ENCODE measurements at regions not wholly inside any gene's neighbourhood (a gene's known extent, or its start where the extent isn't known, plus 50 kb on each side); places are given as distances from the start of the nearest gene placed in this dataset.

DNA sequence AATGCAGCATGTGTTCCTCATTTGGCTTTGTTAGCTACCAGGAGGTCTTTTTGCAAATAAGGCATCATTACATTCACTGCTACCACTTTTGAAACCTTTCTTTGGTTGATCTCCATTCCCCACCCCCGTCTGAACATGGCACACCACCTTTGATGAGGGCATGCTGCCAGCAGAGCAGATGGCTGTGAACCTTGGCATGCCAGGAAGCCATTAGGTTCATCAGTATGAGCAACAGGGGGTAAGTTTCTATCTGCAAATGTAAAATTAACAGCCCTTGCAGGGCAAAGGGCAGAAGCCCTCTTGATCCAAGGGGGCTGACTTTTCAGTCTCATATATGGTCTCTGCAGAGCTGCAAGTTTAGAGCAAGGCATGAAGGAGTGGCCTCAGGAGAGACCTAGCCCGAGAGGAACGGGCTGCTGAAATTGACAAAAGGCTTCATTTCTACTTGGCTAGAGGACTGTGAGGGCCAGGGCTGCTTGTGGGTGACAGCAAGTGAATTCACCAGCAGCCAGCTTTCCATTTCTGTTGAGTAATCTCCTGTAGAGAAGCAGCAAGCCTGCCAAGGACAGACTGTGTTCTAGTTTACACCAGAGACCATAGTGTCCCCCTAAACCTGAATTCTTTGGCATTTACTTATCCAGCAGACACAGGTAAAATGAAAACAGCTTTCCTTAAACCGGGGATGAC, 127.9 kb downstream of the ZNF326 start (continued):
- TF ChIP-seq EZH2 (IDR thresholded peaks at IDR 0.05; ENCODE audit: low read depth, unreplicated experiment) (no peak), ZNF114 (CRISPR knock-in tag; IDR thresholded peaks at IDR 0.05) (no peak), JUNB (IDR thresholded peaks at IDR 0.05; ENCODE audit: unreplicated experiment) (no peak)
- TF ChIP-seq, protein P1, sequence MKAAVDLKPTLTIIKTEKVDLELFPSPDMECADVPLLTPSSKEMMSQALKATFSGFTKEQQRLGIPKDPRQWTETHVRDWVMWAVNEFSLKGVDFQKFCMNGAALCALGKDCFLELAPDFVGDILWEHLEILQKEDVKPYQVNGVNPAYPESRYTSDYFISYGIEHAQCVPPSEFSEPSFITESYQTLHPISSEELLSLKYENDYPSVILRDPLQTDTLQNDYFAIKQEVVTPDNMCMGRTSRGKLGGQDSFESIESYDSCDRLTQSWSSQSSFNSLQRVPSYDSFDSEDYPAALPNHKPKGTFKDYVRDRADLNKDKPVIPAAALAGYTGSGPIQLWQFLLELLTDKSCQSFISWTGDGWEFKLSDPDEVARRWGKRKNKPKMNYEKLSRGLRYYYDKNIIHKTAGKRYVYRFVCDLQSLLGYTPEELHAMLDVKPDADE (IDR thresholded peaks at IDR 0.05) = no peak

DNA sequence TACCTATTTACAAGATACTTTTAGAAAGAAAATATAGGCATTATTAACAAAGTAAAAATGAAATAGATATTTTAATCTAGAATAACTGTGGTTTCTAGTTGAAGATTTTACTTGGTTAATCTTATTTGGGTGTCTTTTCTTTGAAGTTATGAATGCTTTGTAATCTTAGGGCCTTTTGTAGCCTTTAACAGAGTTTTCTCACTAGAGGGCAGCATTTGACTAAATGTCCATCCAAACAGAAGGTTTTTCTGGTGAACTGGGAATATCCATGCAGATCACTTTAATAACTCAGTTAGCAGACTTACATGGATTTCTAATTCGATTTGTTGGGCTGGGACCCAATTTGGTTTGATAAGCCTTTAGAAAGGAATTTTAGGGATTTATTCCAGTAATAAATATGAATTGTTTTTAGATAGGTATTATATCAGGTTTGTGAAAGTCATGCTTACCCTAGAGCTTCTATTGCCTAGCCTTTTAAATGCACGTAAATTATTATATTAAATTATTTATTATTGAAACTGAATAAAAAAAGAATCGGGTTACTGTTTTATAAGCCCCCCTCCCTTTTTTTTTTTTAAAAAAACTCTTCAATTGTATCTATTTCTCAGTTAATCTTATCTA, 119.7 kb downstream of the ZNF326 start:
- H3K36me3 Mint-ChIP-seq (ENCODE audit: low read depth) = no peaks in the 10 kb centered on the region
- no peak overlapping the region for H3K4me3 Mint-ChIP-seq
- ATAC-seq (peak; percentile 36; the same call in 1 of the 3 replicates), DNase-seq (ENCODE audit: low spot score) (peak; percentile 83)
- no peak for TF ChIP-seq POLR2AphosphoS5 (IDR thresholded peaks at IDR 0.05; ENCODE audit: low read depth)
- TF ChIP-seq, protein P2, sequence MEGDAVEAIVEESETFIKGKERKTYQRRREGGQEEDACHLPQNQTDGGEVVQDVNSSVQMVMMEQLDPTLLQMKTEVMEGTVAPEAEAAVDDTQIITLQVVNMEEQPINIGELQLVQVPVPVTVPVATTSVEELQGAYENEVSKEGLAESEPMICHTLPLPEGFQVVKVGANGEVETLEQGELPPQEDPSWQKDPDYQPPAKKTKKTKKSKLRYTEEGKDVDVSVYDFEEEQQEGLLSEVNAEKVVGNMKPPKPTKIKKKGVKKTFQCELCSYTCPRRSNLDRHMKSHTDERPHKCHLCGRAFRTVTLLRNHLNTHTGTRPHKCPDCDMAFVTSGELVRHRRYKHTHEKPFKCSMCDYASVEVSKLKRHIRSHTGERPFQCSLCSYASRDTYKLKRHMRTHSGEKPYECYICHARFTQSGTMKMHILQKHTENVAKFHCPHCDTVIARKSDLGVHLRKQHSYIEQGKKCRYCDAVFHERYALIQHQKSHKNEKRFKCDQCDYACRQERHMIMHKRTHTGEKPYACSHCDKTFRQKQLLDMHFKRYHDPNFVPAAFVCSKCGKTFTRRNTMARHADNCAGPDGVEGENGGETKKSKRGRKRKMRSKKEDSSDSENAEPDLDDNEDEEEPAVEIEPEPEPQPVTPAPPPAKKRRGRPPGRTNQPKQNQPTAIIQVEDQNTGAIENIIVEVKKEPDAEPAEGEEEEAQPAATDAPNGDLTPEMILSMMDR (conservative IDR thresholded peaks at IDR 0.05; ENCODE audit: low read depth in 2 of 2) = peak; percentile 77 to 98
- H2AFZ ChIP-seq = no peak overlapping the region
- no peak overlapping the region for H3K4me3 ChIP-seq
- no peaks in the 10 kb centered on the region for H3K9me2 ChIP-seq (ENCODE audit: insufficient read depth)
- no peaks in the 10 kb centered on the region for H3K27me3 Mint-ChIP-seq (ENCODE audit: insufficient read depth, low read depth, poor library complexity)
- H3K27ac ChIP-seq (ENCODE audit: low read depth) = no peak overlapping the region
- H3K27me3 ChIP-seq (ENCODE audit: insufficient read depth) = no peaks in the 10 kb centered on the region
- no peaks in the 10 kb centered on the region for H3K4me1 Mint-ChIP-seq
- H3K4me2 ChIP-seq = no peak overlapping the region
- no peaks in the 10 kb centered on the region for H3F3A ChIP-seq (replicated peaks; ENCODE audit: low read depth)
- no peak overlapping the region for H3K27ac Mint-ChIP-seq
- H3K4me1 ChIP-seq (ENCODE audit: insufficient read depth) = no peaks in the 10 kb centered on the region
- H3K36me3 ChIP-seq (ENCODE audit: insufficient read depth) = no peaks in the 10 kb centered on the region
- H3K79me2 ChIP-seq (replicated peaks; ENCODE audit: insufficient read depth) = no peaks in the 10 kb centered on the region
- H4K20me1 ChIP-seq (replicated peaks; ENCODE audit: insufficient read depth) = no peaks in the 10 kb centered on the region
- H3K9me3 Mint-ChIP-seq = no peaks in the 10 kb centered on the region; the same call in 2 of the 3 replicates

DNA sequence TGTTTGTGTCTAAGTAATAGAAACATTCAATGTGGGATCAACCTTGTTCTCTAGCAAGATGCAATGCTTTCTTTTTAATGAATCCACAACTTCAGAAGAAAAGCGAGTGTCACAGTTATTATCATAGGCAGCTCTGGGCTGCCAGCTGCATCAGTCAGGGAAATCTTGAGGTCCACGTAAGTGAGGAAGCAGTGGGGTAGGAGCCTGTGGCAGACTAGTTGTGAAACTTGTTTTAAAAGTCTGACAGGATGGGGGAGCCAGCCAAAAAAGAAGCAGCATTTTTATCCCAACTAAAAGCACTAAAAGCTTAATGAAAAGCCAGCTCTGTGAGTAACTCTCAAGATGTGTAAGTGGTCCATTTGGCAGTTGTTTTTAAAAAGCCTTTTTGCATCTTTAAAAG, 113.1 kb downstream of the ZNF326 start:
- Histone ChIP-seq H3F3A (replicated peaks; ENCODE audit: low read depth) (no peaks in the 10 kb centered on the region), H3K27me3 (ENCODE audit: insufficient read depth) (no peaks in the 10 kb centered on the region), H3K36me3 (ENCODE audit: insufficient read depth) (no peaks in the 10 kb centered on the region), H4K20me1 (replicated peaks; ENCODE audit: insufficient read depth) (no peaks in the 10 kb centered on the region), H3K4me1 (ENCODE audit: insufficient read depth) (no peaks in the 10 kb centered on the region), H2AFZ (peak overlapping the region; percentile 14; the same call in 1 of the 2 replicates), H3K9me2 (ENCODE audit: insufficient read depth) (no peaks in the 10 kb centered on the region), H3K4me2 (no peak overlapping the region), H3K79me2 (replicated peaks; ENCODE audit: insufficient read depth) (no peaks in the 10 kb centered on the region), H3K4me3 (no peak overlapping the region), H3K27ac (ENCODE audit: low read depth) (no peak overlapping the region)
- Mint-ChIP-seq H3K27ac (no peak overlapping the region), H3K4me3 (no peak overlapping the region), H3K27me3 (ENCODE audit: insufficient read depth, low read depth, poor library complexity) (no peaks in the 10 kb centered on the region), H3K9me3 (no peaks in the 10 kb centered on the region), H3K36me3 (ENCODE audit: low read depth) (no peaks in the 10 kb centered on the region), H3K4me1 (peaks cover 5% of the 10 kb centered on the region; the same call in 2 of the 3 replicates)
- ATAC-seq = no peak
- peak; percentile 4 for DNase-seq (ENCODE audit: low spot score)
- TF ChIP-seq, protein P1 (IDR thresholded peaks at IDR 0.05) = no peak
- TF ChIP-seq STAT1 (IDR thresholded peaks at IDR 0.05; ENCODE audit: unreplicated experiment) (no peak), ZNF331 (CRISPR knock-in tag; IDR thresholded peaks at IDR 0.05; ENCODE audit: low read depth) (no peak), POLR2AphosphoS5 (IDR thresholded peaks at IDR 0.05; ENCODE audit: low read depth) (no peak), NANOG (IDR thresholded peaks at IDR 0.05; ENCODE audit: borderline replicate concordance) (no peak), EZH2 (IDR thresholded peaks at IDR 0.05; ENCODE audit: low read depth, unreplicated experiment) (no peak), EZH2phosphoT487 (IDR thresholded peaks at IDR 0.05; ENCODE audit: unreplicated experiment) (no peak), CREB1 (CRISPR knock-in tag; IDR thresholded peaks at IDR 0.05; ENCODE audit: low read depth) (no peak)

All from GM23338 (cell line).